IMR-90 (cell line): ENCODE measurements at regions not wholly inside any gene's neighbourhood (a gene's known extent, or its start where the extent isn't known, plus 50 kb on each side); places are given as distances from the start of the nearest gene placed in this dataset.

Source experiments
- BHLHE40 ChIP-seq: fragments of 150-350 bp; IDR thresholded peaks from 2 replicates; pipeline ENCODE4 v1.6.1; 2016; ENCODE audit warnings: mild to moderate bottlenecking, low read depth, low read length
- CEBPB ChIP-seq: IDR thresholded peaks from 2 replicates; pipeline ENCODE4 v1.6.1; 2012; ENCODE audit warnings: low read depth, low read length, improper control_type of control experiment
- MAFK ChIP-seq: IDR thresholded peaks from 2 replicates; pipeline ENCODE4 v1.6.1; 2012; ENCODE audit warnings: low read depth, low read length, improper control_type of control experiment
- MAZ ChIP-seq: IDR thresholded peaks from 2 replicates; pipeline ENCODE4 v1.6.1; 2012; ENCODE audit warnings: low read depth, mild to moderate bottlenecking, low read length, improper control_type of control experiment, moderate library complexity, borderline replicate concordance
- MXI1 ChIP-seq: IDR thresholded peaks from 2 replicates; pipeline ENCODE4 v1.6.1; 2012; ENCODE audit warnings: low read depth, mild to moderate bottlenecking, low read length, moderate library complexity, borderline replicate concordance
- POLR2A ChIP-seq: IDR thresholded peaks from 2 replicates; pipeline ENCODE4 v1.6.1; 2012; ENCODE audit warnings: mild to moderate bottlenecking, low read depth, low read length
- RAD21 ChIP-seq: IDR thresholded peaks from 2 replicates; pipeline ENCODE4 v1.6.1; 2012; ENCODE audit warnings: low read length, improper control_type of control experiment
- RCOR1 ChIP-seq: IDR thresholded peaks from 2 replicates; pipeline ENCODE4 v1.6.1; 2012; ENCODE audit warnings: mild to moderate bottlenecking, low read length, improper control_type of control experiment; ENCODE audit not compliant: insufficient replicate concordance
- RFX5 ChIP-seq: IDR thresholded peaks from 2 replicates; pipeline ENCODE4 v1.8.0; 2012; ENCODE audit warnings: low read depth, mild to moderate bottlenecking, low read length, moderate library complexity
- SMC3 ChIP-seq: fragments of 150-350 bp; IDR thresholded peaks from 2 replicates; pipeline ENCODE4 v1.6.1; 2016; ENCODE audit warnings: low read depth, mild to moderate bottlenecking, antibody characterized with exemption, low read length, moderate library complexity
- TF ChIP-seq, protein P1 (sequence below): conservative IDR thresholded peaks from 2 replicates; pipeline ENCODE4 v1.5.1; 2012; ENCODE audit warnings: mild to moderate bottlenecking, low read depth, low read length, improper control_type of control experiment
- TF ChIP-seq, protein P2 (sequence below): fragments of 150-350 bp; IDR thresholded peaks from 2 replicates; pipeline ENCODE4 v1.6.1; 2017; ENCODE audit warnings: mild to moderate bottlenecking, antibody characterized with exemption, low read length, low read depth

- TF ChIP-seq RFX5 (no peak), MAZ (no peak), RAD21 (no peak), RCOR1 (no peak), MAFK (no peak), POLR2A (no peak), MXI1 (no peak), SMC3 (no peak), CEBPB (no peak), BHLHE40 (no peak)
- TF ChIP-seq, protein P1, sequence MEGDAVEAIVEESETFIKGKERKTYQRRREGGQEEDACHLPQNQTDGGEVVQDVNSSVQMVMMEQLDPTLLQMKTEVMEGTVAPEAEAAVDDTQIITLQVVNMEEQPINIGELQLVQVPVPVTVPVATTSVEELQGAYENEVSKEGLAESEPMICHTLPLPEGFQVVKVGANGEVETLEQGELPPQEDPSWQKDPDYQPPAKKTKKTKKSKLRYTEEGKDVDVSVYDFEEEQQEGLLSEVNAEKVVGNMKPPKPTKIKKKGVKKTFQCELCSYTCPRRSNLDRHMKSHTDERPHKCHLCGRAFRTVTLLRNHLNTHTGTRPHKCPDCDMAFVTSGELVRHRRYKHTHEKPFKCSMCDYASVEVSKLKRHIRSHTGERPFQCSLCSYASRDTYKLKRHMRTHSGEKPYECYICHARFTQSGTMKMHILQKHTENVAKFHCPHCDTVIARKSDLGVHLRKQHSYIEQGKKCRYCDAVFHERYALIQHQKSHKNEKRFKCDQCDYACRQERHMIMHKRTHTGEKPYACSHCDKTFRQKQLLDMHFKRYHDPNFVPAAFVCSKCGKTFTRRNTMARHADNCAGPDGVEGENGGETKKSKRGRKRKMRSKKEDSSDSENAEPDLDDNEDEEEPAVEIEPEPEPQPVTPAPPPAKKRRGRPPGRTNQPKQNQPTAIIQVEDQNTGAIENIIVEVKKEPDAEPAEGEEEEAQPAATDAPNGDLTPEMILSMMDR, result no peak
- TF ChIP-seq, protein P2, sequence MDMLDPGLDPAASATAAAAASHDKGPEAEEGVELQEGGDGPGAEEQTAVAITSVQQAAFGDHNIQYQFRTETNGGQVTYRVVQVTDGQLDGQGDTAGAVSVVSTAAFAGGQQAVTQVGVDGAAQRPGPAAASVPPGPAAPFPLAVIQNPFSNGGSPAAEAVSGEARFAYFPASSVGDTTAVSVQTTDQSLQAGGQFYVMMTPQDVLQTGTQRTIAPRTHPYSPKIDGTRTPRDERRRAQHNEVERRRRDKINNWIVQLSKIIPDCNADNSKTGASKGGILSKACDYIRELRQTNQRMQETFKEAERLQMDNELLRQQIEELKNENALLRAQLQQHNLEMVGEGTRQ, result no peak
Observed at GRCh38 chr14:80324649-80325048, 113.3 kb upstream of the DIO2 start.
